ENCODE measurements at regions not wholly inside any gene's neighbourhood (a gene's known extent, or its start where the extent isn't known, plus 50 kb on each side); places are given as distances from the start of the nearest gene placed in this dataset.

DNA sequence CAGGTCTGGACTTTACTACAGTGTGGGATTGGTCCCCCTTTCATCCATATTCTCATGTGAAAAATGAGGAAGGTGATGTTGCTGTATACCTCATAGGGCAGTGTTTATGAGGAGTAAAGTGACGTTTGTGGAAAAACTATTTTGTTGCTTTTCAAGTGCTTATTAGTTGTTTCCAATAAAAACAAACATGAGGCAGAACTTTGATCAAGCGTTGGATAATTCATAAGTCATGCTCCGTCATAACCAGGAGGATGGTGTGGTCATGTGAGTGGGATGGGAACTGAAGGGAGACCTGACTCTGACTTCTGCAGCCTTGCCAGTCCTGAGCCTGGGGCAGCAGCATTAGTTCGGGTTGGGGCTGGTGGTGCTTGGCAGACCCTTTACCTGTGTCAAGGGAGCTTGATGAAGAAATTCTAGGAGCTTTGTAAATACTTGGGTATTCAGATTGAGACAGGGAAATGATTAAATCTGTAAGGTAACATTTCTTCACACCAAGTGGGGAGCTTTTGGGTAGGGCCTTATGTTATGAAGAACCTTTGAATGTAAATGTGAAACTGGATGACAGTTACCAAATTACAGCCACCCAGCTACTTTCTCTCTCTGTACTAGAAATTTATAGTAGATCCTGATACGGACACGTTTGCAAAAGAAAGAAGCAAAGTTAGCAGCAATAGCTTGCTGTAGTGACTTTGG, 462.4 kb upstream of the RGS6 start:
- no peak for DNase-seq

DNA sequence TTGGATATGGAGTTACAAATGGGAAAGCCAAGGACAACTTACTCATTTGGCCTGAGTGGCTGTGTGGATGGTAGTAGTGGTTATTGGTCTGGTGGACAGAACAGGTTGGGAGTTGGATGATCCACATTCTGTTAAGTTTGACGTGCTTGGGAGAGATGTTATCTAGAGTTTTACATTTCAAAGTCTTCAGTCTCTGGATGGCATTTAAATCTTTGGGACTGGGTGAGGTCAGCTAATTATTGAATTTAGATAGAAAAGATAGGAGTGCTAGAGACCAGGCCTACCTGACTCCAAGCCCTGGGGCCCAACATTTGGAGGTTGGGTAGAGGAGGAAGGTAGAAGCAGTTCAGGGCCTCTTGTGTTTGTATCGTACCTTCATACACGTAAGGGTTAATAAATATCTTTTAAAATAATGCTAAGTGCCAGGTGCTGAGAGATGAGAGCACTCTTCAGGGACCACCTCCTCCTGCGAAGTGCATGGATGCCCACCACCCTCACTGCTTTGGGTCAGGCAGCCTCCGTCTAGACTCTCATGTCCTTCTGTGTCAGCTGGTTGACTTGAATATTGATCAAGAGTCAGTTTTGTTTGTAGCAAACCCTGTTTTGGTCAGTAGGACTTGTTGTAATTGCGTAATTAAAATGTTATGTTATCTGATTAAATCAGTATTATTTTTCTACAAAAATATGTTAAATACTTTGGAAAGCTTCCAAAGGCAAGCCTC, 460.4 kb upstream of the RGS6 start:
- DNase-seq: no peak

DNA sequence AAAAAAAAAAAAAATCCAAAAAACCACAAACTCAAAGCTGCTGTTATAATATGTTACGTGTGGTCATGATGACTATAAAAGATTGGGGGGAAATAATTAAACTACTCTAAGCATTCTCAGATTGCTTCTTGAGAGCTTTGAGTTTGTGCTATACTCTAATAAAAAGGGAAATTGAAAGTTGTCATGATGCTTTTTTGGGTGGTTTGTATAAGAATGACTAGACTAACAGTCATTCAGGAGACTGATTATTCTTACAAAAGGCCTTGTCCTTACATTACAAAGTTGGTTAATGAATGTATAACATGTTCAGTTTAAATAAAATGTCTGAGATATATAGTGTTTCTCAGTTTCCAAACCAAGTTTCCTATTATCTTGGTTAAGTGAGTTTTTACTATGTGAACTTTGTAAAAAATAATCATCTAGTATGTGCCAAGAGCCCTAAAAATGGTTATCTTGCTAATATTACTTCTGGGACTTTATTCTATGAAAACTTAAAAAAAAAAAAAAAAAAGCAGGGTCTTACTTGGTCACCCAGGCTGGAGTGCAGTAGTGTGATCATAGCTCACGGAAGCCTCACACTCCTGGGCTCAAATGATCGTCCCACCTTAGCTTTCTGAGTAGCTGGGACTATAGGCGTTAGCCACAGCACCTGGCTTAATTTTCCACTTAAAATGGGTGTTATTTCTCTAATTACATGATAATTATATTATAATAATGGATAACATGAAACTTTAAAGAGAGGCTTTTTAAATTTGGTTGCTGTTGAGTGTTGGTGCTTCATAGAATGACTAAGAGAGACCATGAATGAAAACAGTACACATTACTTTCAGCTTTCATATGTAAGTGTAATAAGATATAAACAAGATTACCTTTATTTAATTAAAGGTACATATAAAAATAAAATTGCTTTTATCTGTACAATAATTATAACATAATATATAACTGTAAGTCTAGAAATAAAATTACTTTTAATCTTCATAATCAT, 459.6 kb upstream of the RGS6 start:
- no peak for DNase-seq

DNA sequence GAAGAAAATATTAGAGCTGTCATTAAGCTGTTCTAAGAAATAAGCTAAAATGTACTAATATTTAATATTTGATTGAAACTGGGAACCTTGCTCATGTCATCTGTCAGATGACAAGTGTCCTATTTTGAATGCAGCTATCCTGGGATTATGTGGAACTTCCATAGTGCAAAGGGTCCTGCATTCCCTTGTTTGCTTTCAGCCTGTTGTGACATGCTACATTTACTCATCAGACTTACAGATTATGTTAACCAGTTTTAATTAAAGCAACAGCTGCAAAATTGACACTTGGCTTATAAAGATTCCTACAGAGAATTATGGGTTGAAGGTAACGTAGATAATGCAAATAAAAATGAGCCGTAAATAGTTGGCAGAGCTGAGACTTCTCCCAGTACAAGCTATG, 458.4 kb upstream of the RGS6 start:
- no peak for DNase-seq

DNA sequence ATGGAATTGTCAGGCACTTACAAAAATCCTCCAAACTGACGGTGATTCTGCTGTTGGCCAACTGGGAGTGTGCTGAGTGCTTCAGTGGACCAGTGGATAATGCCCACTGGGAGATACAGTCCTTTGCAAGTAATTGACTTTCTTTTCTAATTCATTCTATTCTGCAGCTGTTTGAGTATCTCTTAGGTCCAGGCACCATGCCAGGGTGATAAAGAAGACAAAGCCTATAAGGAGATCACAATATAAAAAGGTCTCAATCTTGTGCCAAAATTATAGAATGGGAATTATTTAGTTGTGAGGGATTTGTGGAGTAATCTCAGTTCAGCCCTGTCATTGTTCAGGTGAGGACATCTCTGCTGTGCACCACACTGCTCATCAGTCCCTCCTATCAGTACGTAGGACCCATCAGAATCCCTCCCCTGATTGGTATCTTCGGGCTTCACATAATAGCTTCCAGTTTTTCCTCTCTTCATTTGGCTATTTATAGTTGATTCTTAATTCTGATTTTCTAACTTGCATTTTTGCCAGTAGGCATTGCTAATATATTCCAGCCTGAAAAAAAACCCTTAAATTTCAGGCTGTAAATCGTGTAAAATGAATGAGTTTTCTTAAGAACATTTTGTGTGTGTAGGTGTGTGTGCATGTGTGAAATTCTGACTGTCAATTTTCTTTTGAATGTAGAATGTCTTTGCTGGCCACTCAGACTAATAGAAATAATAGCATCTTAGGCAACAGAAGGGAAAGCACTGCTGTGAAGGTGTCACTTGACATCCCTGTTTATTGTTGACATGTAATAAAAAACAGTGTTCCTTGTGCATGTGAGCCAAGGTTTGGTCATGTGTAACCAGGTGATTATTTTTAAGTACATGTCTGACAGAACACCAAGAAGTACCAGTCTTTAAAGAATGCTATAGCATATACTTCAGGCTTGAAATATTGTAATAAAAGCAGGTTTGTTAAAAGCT, 457.6 kb upstream of the RGS6 start:
- DNase-seq: no peak

DNA sequence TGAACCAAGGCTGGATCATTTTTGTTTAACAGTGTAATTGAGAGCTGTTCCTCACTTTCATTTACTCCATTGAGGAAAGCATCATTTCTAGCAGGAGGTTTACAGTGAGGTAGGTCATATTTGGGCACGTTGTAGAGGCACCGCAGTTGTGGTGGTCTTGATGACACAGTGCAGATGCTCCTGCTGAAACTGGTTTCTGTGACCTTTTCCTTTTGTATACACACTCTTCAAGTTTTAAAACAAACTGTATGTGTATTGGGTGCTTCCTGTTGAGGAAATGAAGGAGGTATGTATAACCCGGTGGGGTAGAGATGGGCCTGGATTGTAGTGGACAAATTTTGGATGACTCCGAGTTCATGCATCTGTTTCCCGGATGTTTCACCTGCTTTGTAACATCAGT, 456.3 kb upstream of the RGS6 start:
- DNase-seq: no peak

DNA sequence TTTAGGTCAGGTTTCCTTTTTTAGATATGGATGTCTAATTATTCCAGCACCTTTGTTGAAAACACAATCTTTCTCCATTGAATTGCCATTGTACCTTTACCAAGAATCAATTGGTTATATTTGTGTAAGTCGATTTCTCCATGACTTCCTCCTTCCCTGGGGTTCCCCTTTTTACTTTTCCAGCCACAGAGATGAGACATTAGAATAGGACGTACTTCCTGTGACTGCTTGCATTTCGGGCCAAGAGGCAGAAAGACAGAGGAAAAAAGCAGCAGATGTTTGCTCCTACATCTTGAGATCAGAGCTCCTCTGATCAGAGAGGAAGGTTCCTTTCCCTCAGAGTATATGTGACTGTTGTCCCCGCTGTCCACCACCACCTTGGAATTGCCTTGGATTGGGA, 453.7 kb upstream of the RGS6 start:
- no peak for DNase-seq

DNA sequence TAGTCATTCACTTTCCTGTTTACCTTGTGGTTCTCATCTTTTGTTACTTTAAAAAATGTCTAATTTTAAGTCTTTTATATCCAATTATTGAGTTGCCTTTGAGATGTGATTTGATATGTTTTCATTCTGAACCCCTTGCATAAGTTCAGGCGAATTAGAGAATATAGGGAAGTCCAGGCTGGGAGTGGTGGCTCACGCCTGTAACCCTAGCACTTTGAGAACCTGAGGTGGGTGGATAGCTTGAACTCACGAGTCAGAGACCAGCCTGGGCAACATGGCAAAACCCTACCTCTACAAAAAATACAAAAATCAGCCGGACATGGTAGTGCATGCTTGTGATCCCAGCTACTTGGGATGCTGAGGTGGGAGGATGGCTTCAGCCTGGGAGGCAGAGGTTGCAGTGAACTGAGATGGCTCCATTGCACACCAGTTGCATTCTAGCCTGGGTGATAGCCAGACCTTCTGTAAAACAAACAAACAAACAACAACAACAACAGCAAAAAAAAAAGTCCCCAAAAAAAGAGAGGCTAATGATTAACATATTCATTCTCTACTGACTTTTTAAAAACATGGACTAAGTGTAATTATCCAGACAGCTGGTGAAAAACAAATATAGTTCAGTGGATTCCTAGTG, 451.1 kb upstream of the RGS6 start:
- DNase-seq: no peak

DNA sequence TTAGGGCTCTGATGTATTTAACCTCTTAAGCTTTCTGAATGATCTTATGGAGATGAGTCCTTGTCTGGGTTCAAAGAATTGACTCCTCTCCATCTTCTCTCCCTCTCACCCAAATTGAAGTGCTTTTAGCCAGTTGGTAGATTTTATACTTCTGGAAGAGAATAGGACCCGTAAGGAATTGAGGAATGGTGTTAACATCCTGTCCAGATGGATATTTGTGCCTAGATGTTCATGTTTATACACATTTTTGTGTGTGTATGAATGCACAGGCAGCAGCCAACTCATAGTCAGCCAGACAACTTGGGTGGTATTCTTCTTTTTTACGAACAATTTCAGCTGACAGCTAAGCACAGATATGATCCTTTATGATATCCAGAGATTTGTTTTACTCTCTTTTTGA, 449.6 kb upstream of the RGS6 start:
- no peak for DNase-seq

DNA sequence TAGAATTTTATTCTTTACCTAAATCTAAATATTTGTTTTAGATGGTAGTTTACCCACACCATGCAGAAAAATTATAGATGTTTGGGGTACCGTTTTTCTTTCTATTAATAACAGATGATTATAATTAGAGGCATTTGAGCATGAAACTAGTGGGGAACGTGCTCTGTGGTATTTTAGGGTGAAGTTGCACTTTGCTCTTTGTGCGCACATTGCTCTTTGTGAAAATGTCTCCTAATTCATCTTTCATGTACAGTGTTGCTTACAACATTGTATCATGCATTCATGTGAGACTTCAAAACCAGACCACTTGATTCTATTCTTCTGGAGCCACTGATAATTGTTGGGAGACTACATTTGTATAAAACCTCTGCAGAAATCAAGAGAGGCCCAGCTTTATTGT, 449.1 kb upstream of the RGS6 start:
- DNase-seq: no peak

DNA sequence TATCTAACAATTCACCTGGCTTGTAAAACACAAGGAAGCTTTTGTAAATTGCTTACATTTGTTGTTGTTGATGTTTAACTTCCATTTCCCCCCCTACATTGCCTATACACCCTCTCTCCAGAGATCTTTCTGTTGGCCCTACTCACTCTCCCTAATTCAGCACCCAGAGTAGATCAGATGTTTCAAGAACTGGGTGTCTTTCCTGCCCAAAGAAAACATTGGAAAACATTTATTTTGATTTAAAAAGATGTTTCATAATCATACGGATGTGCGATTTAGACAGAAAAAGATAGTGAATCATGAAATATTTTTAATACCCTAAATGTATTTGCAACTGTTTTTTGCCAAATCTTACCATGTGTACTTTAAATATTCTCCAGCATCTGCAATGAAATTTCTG, 446.4 kb upstream of the RGS6 start:
- no peak for DNase-seq

DNA sequence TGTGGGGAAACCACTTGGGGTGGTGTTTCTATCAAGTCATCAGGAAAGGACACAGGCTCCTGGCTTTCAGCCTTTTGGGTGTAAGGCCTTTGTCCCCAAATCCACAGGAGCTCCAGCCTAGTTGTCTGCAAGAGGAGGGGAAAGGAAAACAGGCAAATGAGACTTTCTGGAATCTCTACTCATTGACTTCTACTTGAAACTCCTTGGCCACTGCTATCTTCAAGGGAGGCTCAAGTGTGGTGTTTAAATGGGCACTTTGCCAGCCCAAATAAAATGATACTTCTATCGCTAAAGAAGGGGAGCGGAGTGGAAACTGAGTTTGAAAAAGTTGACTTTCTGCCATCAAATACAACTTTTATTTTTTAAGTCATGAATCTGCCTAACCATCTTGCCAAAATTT, 445.9 kb upstream of the RGS6 start:
- no peak for DNase-seq

DNA sequence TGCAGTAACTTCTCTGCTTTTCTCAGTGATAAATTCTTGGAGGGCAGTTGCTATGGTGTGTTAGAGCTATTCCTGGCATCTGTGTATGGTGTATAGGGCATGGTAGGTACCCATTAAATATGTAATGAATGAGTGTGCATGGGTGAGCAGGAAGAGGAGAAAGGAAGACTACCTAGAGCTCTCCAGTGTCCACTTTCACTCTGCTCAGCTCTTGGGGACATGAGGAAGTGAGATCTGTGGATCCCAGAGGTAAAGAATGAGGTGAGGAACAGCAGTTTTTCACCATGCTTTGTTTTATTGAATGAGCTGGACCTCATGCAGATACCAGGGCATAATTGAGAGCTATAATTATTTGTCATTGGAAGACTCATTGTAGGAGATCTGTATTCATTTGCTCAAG, 444.8 kb upstream of the RGS6 start:
- DNase-seq: no peak

DNA sequence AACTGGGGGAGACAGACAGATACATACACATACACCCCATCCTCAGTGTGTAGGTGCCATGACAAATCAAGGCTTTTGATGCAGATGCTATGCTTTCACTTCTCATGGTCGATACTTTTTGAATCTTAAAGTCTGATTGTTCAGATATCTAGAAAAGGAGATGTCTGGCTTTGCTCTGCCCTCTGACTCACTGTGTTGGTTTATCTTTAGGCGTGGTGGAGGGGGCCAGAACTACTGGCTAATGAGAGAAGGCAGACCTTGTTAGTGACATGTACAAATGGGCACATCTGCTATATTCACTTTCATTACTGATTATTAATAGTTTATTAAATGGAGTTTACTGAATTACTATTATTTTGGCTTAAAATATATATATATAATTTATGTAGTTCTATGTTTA, 444.3 kb upstream of the RGS6 start:
- no peak for DNase-seq

DNA sequence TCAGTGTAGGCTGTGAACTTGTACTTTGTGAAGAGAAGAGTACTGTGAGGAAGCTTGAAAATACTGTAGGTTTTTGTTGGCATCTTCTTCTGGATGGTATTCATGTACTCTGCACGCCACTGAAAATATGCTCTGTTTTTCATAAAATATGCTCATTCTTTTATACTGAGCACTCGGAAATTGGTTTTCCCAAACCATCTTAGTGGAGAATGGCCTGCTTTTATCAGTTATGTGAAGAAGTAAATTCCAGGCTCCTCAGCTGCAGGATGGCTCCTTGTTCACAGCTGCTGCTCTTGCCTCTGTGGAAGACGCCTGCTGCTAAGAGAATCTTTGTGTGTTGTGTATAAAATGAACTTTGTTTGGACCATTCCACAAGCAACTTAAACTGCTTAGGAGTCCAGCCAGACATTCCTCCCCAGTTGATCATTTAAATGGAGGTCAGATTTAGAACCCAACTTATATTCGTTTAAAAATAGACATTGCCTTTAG, 443.5 kb upstream of the RGS6 start:
- DNase-seq: no peak

DNA sequence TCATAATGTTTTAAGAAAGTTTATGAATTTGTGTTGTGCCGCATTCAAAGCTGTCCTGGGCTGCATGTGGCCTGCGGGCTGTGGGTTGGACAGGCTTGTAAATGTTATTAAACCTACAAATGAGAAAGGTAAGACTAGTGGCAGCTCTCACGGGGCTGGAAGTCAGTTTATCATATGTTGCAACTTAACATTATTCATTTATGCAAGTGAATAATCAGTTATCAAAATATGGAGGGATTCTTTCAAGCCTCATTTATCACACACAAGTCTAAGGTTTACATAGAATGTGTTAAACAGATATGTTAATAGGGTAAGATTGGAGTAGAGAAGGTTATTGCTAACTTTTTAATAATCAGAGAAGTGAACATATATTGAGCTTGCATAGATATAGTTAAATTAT, 442.5 kb upstream of the RGS6 start:
- no peak for DNase-seq

DNA sequence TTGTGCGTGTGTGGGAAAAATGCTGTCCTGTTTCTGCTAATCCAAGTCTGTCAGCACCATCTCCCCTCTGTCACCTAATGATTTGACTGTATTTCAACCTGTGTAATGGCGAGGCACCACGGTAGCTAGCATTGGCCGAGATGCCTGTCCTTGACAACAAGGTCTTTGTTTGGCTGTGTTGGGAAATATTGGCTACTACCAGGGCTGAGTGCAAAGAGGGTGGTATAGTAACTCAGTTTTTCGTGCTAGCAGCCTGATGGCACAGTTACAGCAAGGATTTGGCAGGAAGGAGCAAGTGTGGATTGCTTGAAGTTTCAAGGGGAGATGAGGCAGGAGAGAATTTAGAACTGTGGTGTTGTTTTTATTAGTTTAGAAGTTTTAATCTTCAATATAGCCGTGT, 440.3 kb upstream of the RGS6 start:
- DNase-seq: no peak

DNA sequence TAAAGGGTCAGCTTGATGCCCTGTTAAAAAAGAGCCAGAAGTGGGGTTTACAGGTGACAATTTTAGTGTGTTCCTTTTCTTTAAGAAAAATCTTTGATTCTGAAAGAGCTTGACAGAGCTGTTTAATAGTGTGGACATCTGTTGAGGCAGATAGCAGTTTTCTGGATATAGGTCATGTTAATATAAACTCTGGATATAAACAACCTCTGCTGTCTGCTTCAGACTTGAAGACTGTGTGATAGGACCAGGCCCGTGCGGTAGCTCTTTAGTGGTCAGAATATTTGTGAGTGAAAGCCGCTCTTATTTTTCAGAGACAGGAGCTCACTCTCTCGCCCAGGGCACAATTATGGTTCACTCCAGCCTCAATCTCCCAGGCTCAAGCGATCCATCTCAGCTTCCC, 439.9 kb upstream of the RGS6 start:
- DNase-seq: no peak

DNA sequence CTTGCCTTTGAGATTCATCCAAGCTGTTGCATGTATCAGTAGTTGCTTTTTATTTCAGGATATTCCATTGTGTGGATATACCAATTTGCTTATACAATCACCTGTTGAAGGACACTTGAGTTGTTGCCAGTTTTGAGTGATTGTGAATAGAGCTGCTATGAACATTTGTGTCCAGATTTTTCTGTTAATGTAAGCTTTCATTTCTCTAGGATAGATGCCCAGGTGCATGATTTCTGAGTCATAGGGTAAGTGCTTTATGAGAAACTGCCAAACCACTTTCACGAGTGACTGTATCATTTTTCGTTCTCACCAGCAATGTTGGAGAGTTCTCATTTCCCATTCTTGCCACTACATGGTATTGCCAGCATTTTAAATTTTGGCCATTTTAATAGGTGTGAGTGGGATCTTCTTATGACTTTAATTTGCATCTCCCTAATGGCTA, 434.6 kb upstream of the RGS6 start:
- no peak for DNase-seq

DNA sequence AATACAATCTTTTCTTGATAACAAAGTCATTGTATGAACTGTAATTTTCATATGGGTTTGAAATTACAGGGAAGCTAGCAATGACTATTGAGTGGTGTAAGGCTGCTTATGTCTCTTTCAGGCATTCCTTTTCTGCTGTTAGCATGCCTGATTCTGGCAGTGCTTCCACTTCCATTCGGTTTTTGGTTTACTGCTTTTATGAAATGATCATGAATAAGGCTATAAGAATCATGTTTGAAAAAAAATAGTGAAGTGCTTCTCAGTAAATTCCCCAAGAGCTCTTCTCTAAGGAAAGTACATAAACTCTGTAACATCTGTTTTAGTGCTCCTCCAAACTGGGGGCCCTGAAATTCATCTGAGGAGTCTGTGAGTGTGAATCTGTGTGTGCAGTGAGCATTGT, 434.0 kb upstream of the RGS6 start:
- DNase-seq: no peak

DNA sequence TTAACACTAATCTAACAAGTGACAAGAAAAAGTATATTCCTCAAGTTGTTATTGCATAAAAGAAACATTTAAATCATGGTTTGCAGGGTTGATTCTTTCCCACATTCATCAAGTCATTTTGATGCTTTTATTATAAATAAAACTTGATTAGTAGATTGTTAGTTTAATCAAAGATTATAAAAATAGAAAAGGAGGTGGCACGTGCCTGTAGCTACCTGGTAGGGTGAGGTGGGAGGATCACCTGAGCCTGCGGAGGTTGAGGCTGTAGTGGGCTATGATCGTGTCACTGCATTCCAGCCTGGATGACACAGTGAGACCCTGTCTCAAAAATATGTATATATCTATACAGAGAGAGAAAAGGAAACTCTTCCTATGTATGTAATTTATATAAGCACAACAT, 433.2 kb upstream of the RGS6 start:
- no peak for DNase-seq
